ENCODE measurements at regions not wholly inside any gene's neighbourhood (a gene's known extent, or its start where the extent isn't known, plus 50 kb on each side); places are given as distances from the start of the nearest gene placed in this dataset.
"Not testable (repeated sequence)": the region's sequence is repeated elsewhere in the genome, so short reads cannot be mapped to it uniquely, and the experiment has no call there.

- not testable (repeated sequence) for H3K27me3 ChIP-seq (ENCODE audit: control insufficient read depth in 1 of 2, insufficient read depth in 1 of 2, low read length in 2 of 2); H3K4me3 ChIP-seq (ENCODE audit: insufficient read depth in 1 of 2, low read depth in 1 of 2, low read length in 2 of 2); H2BK12ac ChIP-seq (ENCODE audit: low read length in 2 of 2); H3K18ac ChIP-seq (ENCODE audit: low read depth in 1 of 2, low read length in 2 of 2); H2BK120ac ChIP-seq (ENCODE audit: low read depth, low read length); H2BK5ac ChIP-seq (ENCODE audit: low read depth, low read length, poor library complexity, severe bottlenecking); DNase-seq; H3K9ac ChIP-seq (ENCODE audit: low read length); H3K14ac ChIP-seq (ENCODE audit: low read length in 2 of 2); H3K9me3 ChIP-seq (ENCODE audit: control insufficient read depth, low read length); H4K8ac ChIP-seq (ENCODE audit: low read length); H2BK15ac ChIP-seq (ENCODE audit: low read depth, poor library complexity, severe bottlenecking); H2AK5ac ChIP-seq (ENCODE audit: low read length, severe bottlenecking); H3K79me1 ChIP-seq (replicated peaks; ENCODE audit: low read length, poor library complexity, severe bottlenecking); H3K4me2 ChIP-seq (ENCODE audit: low read length, poor library complexity, severe bottlenecking); H3K27ac ChIP-seq (ENCODE audit: low read length, poor library complexity, severe bottlenecking); H3K36me3 ChIP-seq (ENCODE audit: control insufficient read depth in 1 of 2, insufficient read depth in 2 of 2, low read depth in 1 of 2, low read length in 2 of 2); H3K4ac ChIP-seq (ENCODE audit: low read depth in 1 of 2, low read length in 2 of 2); H3K4me1 ChIP-seq (ENCODE audit: control insufficient read depth, insufficient read depth, low read depth, low read length); H3K23ac ChIP-seq (ENCODE audit: low read length in 2 of 2); H4K91ac ChIP-seq (ENCODE audit: low read length); H2AFZ ChIP-seq (ENCODE audit: low read depth, low read length)
- no CpG with 5 or more reads among the region's 3 CpGs for WGBS
Observed at GRCh38 chr1:121041497-121041896, 142.6 kb downstream of the FAM72B start.

GRCh38 chr1:121042882-121043281, 141.3 kb downstream of the FAM72B start:
- H2AK5ac ChIP-seq (ENCODE audit: low read length, severe bottlenecking); H4K8ac ChIP-seq (ENCODE audit: low read length); H2BK5ac ChIP-seq (ENCODE audit: low read depth, low read length, poor library complexity, severe bottlenecking); H3K27me3 ChIP-seq (ENCODE audit: control insufficient read depth in 1 of 2, insufficient read depth in 1 of 2, low read length in 2 of 2); H3K27ac ChIP-seq (ENCODE audit: low read length, poor library complexity, severe bottlenecking); H3K36me3 ChIP-seq (ENCODE audit: control insufficient read depth in 1 of 2, insufficient read depth in 2 of 2, low read depth in 1 of 2, low read length in 2 of 2); H2AFZ ChIP-seq (ENCODE audit: low read depth, low read length); H4K91ac ChIP-seq (ENCODE audit: low read length); H3K9me3 ChIP-seq (ENCODE audit: control insufficient read depth, low read length); H2BK120ac ChIP-seq (ENCODE audit: low read depth, low read length); H3K4me3 ChIP-seq (ENCODE audit: insufficient read depth in 1 of 2, low read depth in 1 of 2, low read length in 2 of 2); H3K4ac ChIP-seq (ENCODE audit: low read depth in 1 of 2, low read length in 2 of 2); H3K4me2 ChIP-seq (ENCODE audit: low read length, poor library complexity, severe bottlenecking); H3K79me1 ChIP-seq (replicated peaks; ENCODE audit: low read length, poor library complexity, severe bottlenecking); H3K23ac ChIP-seq (ENCODE audit: low read length in 2 of 2); DNase-seq; H3K18ac ChIP-seq (ENCODE audit: low read depth in 1 of 2, low read length in 2 of 2); H3K14ac ChIP-seq (ENCODE audit: low read length in 2 of 2); H2BK12ac ChIP-seq (ENCODE audit: low read length in 2 of 2); H3K4me1 ChIP-seq (ENCODE audit: control insufficient read depth, insufficient read depth, low read depth, low read length); H2BK15ac ChIP-seq (ENCODE audit: low read depth, poor library complexity, severe bottlenecking); H3K9ac ChIP-seq (ENCODE audit: low read length): not testable (repeated sequence)
- WGBS: 73% methylated on average over 1 of the region's 2 CpGs

DNA sequence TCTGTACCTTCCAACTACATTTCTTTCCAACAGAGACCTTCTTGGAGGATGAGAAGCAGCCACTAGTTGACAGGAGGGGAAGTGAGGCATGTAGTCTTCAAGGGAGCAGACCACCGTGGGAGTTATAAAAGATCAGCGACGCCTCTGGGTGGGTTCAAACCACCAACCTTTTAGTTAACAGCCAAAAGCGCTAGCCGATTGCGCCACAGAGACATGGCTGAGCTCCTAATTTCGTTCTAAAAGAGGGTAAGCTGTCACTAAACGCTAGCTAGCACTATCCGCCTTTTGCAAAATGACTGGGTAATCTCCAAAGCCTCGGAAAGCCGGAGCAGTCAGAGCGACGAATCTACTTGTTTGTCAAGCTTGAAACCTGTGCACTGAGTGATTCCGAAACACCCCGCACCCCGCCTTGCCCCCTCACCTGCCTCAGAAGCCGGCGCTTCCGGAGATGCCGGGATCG, 135.8 kb downstream of the FAM72B start:
- H2BK5ac ChIP-seq (ENCODE audit: low read depth, low read length, poor library complexity, severe bottlenecking); H4K91ac ChIP-seq (ENCODE audit: low read length); H3K18ac ChIP-seq (ENCODE audit: low read depth in 1 of 2, low read length in 2 of 2); H3K23ac ChIP-seq (ENCODE audit: low read length in 2 of 2); DNase-seq; H2BK120ac ChIP-seq (ENCODE audit: low read depth, low read length); H3K27ac ChIP-seq (ENCODE audit: low read length, poor library complexity, severe bottlenecking); H3K9ac ChIP-seq (ENCODE audit: low read length); H2BK15ac ChIP-seq (ENCODE audit: low read depth, poor library complexity, severe bottlenecking); H4K8ac ChIP-seq (ENCODE audit: low read length); H3K36me3 ChIP-seq (ENCODE audit: control insufficient read depth in 1 of 2, insufficient read depth in 2 of 2, low read depth in 1 of 2, low read length in 2 of 2); H3K4ac ChIP-seq (ENCODE audit: low read depth in 1 of 2, low read length in 2 of 2); H2AFZ ChIP-seq (ENCODE audit: low read depth, low read length); H2AK5ac ChIP-seq (ENCODE audit: low read length, severe bottlenecking); H3K79me1 ChIP-seq (replicated peaks; ENCODE audit: low read length, poor library complexity, severe bottlenecking); H3K27me3 ChIP-seq (ENCODE audit: control insufficient read depth in 1 of 2, insufficient read depth in 1 of 2, low read length in 2 of 2); H2BK12ac ChIP-seq (ENCODE audit: low read length in 2 of 2); H3K4me3 ChIP-seq (ENCODE audit: insufficient read depth in 1 of 2, low read depth in 1 of 2, low read length in 2 of 2); H3K9me3 ChIP-seq (ENCODE audit: control insufficient read depth, low read length); H3K4me1 ChIP-seq (ENCODE audit: control insufficient read depth, insufficient read depth, low read depth, low read length); H3K4me2 ChIP-seq (ENCODE audit: low read length, poor library complexity, severe bottlenecking); H3K14ac ChIP-seq (ENCODE audit: low read length in 2 of 2): not testable (repeated sequence)
- 5% methylated on average over 5 of the region's 21 CpGs for WGBS

DNA sequence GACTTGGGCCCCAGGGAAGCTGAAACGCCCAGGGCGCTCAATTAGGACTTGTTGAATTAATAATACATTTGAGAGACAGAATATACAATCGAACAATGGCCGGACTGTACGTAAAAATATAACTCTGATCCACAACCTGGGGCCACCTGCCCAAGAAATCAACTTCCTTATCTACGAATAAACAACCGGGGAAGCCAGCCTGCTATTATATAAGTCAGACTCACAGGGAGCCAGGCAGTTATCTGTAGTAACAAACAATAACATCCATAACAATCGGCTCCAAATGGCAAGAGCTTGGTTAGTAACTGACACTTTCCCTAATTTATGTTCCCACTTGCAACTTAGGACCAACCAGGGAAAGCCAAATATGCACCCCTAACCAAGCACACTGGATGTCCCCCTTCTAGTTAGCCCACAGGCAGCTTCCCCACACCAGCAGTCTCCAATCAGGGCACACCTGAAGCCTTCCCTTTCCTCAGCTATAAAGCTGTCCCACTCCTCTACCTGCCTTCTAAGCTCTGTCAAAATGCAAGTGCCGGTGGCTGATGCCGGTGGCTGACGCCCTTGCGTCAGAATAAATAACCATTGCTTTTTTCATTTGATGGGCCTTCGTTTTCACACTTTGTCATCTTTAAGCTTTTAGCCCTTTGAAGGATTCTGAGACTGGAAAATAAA, 135.2 kb downstream of the FAM72B start:
- not testable (repeated sequence) for H3K36me3 ChIP-seq (ENCODE audit: control insufficient read depth in 1 of 2, insufficient read depth in 2 of 2, low read depth in 1 of 2, low read length in 2 of 2); DNase-seq; H4K8ac ChIP-seq (ENCODE audit: low read length); H3K27ac ChIP-seq (ENCODE audit: low read length, poor library complexity, severe bottlenecking); H3K79me1 ChIP-seq (replicated peaks; ENCODE audit: low read length, poor library complexity, severe bottlenecking); H2BK120ac ChIP-seq (ENCODE audit: low read depth, low read length); H2BK15ac ChIP-seq (ENCODE audit: low read depth, poor library complexity, severe bottlenecking); H2AK5ac ChIP-seq (ENCODE audit: low read length, severe bottlenecking); H3K27me3 ChIP-seq (ENCODE audit: control insufficient read depth in 1 of 2, insufficient read depth in 1 of 2, low read length in 2 of 2); H3K4ac ChIP-seq (ENCODE audit: low read depth in 1 of 2, low read length in 2 of 2); H4K91ac ChIP-seq (ENCODE audit: low read length); H3K14ac ChIP-seq (ENCODE audit: low read length in 2 of 2); H2BK12ac ChIP-seq (ENCODE audit: low read length in 2 of 2); H3K4me2 ChIP-seq (ENCODE audit: low read length, poor library complexity, severe bottlenecking); H3K9me3 ChIP-seq (ENCODE audit: control insufficient read depth, low read length); H3K4me3 ChIP-seq (ENCODE audit: insufficient read depth in 1 of 2, low read depth in 1 of 2, low read length in 2 of 2); H3K4me1 ChIP-seq (ENCODE audit: control insufficient read depth, insufficient read depth, low read depth, low read length); H3K9ac ChIP-seq (ENCODE audit: low read length); H2AFZ ChIP-seq (ENCODE audit: low read depth, low read length); H3K23ac ChIP-seq (ENCODE audit: low read length in 2 of 2); H2BK5ac ChIP-seq (ENCODE audit: low read depth, low read length, poor library complexity, severe bottlenecking); H3K18ac ChIP-seq (ENCODE audit: low read depth in 1 of 2, low read length in 2 of 2)
- no CpG with 5 or more reads among the region's 13 CpGs for WGBS

All from mesenchymal stem cell (in vitro differentiated cells and primary cell).